HepG2 (cell line): ENCODE measurements at regions not wholly inside any gene's neighbourhood (a gene's known extent, or its start where the extent isn't known, plus 50 kb on each side); places are given as distances from the start of the nearest gene placed in this dataset.

ENCODE experiments used
- HMGXB3 ChIP-seq: sonication (generic); formaldehyde crosslinking; IDR thresholded peaks from 2 replicates; pipeline ENCODE4 v1.4.0; 2020; ENCODE audit warnings: missing genetic modification reagents, borderline replicate concordance
- KDM1A ChIP-seq: IDR thresholded peaks from 2 replicates; pipeline ENCODE4 v1.6.1; 2016; ENCODE audit warnings: missing compliant biosample characterization
- MAZ ChIP-seq, 2 experiments: sonication (generic) in 1 of 2; formaldehyde crosslinking in 1 of 2; IDR thresholded peaks; 2 replicates each; pipeline versions ENCODE4 v1.5.0 to v1.6.1; 2012 to 2020; ENCODE audit warnings: low read depth in 2 of 2, mild to moderate bottlenecking in 2 of 2, borderline replicate concordance in 1 of 2, improper control_type of control experiment in 1 of 2, low read length in 1 of 2, missing genetic modification reagents in 1 of 2, moderate library complexity in 1 of 2
- NFYB ChIP-seq: sonication (generic); formaldehyde crosslinking; IDR thresholded peaks from 2 replicates; pipeline ENCODE4 v1.4.0; 2020; ENCODE audit warnings: missing genetic modification reagents
- NR2F1 ChIP-seq, 2 experiments: fragments of 450-650 bp in 1 of 2; formaldehyde crosslinking in 1 of 2; IDR thresholded peaks; 2 replicates each; pipeline versions ENCODE4 v1.5.0 to v1.6.1; 2016 to 2020; ENCODE audit warnings: mild to moderate bottlenecking in 1 of 2, missing compliant biosample characterization in 1 of 2, missing genetic modification reagents in 1 of 2, moderate library complexity in 1 of 2
- ZNF749 ChIP-seq: sonication (generic); formaldehyde crosslinking; IDR thresholded peaks from 2 replicates; pipeline ENCODE4 v1.8.0; 2022; ENCODE audit warnings: mild to moderate bottlenecking, missing genetic modification reagents, moderate library complexity, borderline replicate concordance
- TF ChIP-seq, protein P1 (sequence below): sonication (generic); formaldehyde crosslinking; IDR thresholded peaks from 2 replicates; pipeline ENCODE4 v1.8.1; 2023; ENCODE audit warnings: mild to moderate bottlenecking, missing genetic modification reagents

DNA sequence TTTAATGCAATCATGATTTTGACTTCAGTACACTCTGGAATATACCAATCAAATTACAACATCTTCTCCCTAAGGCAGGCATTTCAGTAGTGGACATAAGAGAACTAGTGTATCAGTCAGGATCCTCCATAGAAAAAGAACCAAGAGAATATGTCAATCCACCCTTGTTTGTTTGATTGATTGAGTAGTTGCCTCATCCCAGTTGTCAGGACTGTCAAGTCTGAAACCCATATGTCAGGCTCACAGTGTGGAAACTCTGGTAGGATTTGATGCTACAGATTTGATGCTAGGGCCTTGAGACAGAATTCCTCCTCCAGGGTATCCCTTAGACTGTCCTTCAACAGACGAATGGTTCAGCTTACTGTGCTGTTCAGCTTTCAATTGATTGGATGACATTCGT is 375.0 kb downstream of the ETS1 start (continued):
- TF ChIP-seq KDM1A (CRISPR knock-in tag), result no peak
- TF ChIP-seq, protein P1, sequence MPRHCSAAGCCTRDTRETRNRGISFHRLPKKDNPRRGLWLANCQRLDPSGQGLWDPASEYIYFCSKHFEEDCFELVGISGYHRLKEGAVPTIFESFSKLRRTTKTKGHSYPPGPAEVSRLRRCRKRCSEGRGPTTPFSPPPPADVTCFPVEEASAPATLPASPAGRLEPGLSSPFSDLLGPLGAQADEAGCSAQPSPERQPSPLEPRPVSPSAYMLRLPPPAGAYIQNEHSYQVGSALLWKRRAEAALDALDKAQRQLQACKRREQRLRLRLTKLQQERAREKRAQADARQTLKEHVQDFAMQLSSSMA, result no peak
- no peak for TF ChIP-seq NR2F1 (CRISPR knock-in tag; IDR thresholded peaks at IDR 0.05)
- no peak for TF ChIP-seq NFYB (CRISPR knock-in tag)
- TF ChIP-seq HMGXB3, result no peak
- TF ChIP-seq ZNF749 (CRISPR knock-in tag), result no peak
- no peak for TF ChIP-seq MAZ (IDR thresholded peaks at IDR 0.05; ENCODE audit: borderline replicate concordance, low read depth, low read length)
- TF ChIP-seq MAZ (CRISPR knock-in tag; IDR thresholded peaks at IDR 0.05; ENCODE audit: low read depth), result no peak
